ENCODE measurements at regions not wholly inside any gene's neighbourhood (a gene's known extent, or its start where the extent isn't known, plus 50 kb on each side); places are given as distances from the start of the nearest gene placed in this dataset.

- TF ChIP-seq GATA3 (IDR thresholded peaks at IDR 0.05; ENCODE audit: low read depth, low read length) (no peak), GATA2 (IDR thresholded peaks at IDR 0.05; ENCODE audit: low read depth, low read length) (no peak)
Observed at GRCh38 chr6:88556663-88557062, 390.5 kb upstream of the CNR1 start.
